ENCODE measurements at regions not wholly inside any gene's neighbourhood (a gene's known extent, or its start where the extent isn't known, plus 50 kb on each side); places are given as distances from the start of the nearest gene placed in this dataset.

DNA sequence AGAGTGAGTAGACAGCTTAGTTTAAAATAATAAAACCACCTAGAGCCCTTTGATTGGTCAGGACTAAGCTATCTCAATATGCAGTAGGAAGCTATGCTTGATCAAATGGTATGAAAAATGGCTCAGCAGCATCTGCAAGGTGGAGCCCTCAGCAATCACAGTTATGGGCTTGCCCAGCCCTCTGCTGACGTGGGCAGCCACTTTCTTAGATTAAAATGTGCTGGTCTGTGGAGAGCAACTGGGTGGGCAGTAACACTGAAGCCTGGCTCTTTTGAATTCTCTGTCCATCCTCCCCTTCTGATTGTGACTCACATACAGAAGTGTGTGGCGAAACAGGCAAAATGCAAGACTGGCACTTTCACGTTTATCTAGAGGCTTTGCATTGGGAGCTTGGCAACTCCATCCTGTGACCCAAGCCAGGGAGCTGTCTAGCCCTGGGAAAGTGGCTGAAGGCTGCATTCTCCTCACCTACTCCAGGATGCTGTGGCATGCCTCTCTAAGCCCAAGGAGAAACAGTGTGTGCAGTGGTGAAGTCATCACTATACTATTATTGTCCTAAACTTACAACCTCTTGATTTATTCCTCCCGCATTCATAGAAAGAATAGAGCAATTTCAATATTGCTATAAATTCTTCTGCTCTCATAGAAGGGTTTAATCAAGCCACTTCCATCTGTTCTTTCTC is 61.1 kb downstream of the MED10 start:
- TF ChIP-seq, protein P1, sequence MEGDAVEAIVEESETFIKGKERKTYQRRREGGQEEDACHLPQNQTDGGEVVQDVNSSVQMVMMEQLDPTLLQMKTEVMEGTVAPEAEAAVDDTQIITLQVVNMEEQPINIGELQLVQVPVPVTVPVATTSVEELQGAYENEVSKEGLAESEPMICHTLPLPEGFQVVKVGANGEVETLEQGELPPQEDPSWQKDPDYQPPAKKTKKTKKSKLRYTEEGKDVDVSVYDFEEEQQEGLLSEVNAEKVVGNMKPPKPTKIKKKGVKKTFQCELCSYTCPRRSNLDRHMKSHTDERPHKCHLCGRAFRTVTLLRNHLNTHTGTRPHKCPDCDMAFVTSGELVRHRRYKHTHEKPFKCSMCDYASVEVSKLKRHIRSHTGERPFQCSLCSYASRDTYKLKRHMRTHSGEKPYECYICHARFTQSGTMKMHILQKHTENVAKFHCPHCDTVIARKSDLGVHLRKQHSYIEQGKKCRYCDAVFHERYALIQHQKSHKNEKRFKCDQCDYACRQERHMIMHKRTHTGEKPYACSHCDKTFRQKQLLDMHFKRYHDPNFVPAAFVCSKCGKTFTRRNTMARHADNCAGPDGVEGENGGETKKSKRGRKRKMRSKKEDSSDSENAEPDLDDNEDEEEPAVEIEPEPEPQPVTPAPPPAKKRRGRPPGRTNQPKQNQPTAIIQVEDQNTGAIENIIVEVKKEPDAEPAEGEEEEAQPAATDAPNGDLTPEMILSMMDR (IDR thresholded peaks at IDR 0.05), result no peak
- no peak for TF ChIP-seq POLR2A (IDR thresholded peaks at IDR 0.05)

Data from adrenal gland (tissue), 5 donors.